ENCODE measurements at regions not wholly inside any gene's neighbourhood (a gene's known extent, or its start where the extent isn't known, plus 50 kb on each side); places are given as distances from the start of the nearest gene placed in this dataset.

DNA sequence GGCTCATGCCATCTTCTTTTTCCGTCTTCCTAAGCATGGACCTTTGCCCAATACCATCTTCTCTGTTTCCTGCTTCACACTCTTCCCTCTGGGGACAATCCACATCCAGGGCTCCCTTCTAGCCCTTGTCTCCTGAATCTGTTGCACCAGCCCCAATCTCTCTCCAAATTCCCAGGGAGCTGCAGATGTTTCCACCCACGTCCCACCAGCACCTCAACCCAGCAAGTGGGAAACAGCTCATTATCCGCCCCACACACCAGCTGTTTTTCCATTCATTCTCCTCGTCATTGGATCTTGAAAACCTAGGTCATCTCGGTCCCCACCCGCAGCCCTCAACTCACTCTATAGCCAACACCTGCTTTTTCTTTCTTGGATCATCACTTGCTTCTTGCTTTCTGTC lies 185.0 kb upstream of the CDYL start:
- no peak for DNase-seq (ENCODE audit: low read depth in 1 of 2, low spot score in 1 of 2)

GRCh38 chr6:4589295-4589694 lies 186.9 kb upstream of the CDYL start:
- DNase-seq (ENCODE audit: low read depth in 1 of 2, low spot score in 1 of 2) = no peak

GRCh38 chr6:4588581-4588980 lies 187.6 kb upstream of the CDYL start:
- no peak for DNase-seq (ENCODE audit: low read depth in 1 of 2, low spot score in 1 of 2)

DNA sequence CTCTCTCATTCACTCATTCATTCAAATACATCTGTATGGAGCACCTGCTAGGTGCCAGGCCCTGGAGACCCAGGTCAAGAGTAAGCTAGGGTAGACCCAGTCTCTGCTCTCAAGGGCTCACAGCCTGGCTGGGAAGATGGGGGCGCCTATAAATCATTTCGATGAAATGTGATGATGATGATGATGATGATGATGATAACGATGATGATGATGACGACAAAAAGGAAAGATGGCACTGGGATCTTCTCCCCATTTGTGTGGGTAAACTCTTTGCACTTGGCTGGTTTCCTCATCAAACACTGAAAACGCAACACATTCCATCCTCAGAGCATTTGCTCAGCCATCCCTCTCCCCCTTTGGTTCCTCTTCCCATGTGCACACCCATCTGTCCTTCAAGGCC lies 188.0 kb upstream of the CDYL start:
- DNase-seq (ENCODE audit: low read depth in 1 of 2, low spot score in 1 of 2) = no peak

DNA sequence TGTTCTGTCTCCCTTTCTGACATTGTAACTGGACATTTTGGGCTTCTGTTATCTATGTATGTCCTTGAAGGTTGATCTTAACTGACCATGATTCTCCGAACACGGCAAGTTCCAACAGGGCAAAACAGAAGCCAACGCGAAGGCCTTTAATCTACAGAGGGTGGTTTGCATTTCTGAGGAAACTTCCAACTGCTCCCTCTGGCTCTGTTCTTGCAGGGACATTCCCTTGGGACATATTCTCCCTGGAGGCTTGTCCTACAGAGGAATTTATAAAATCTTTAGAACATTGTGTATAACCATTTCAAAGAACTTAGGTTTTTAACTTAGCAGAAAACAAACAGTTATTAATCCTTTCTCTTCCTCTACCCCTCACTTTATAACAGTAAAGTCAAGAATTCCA lies 189.0 kb upstream of the CDYL start:
- DNase-seq (ENCODE audit: low read depth in 1 of 2, low spot score in 1 of 2) = no peak

DNA sequence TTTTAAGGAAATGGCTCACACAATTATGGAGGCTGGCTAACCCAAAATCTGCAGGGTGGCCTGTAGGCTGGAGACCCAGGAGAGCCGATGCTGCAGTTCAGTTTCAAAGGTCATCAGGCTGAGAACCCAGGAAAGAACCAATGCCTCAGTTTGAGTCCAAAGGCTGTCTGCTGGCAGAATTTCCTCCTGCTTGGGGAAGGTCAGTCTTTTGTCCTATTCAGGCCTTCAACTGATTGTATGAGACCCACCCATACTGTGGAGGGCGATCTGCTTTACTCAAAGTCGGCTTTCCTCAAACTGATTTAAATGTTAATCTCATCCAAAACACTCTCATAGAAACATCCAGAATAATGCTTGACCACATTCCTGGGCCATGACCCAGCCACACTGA lies 189.7 kb upstream of the CDYL start:
- DNase-seq (ENCODE audit: low read depth in 1 of 2, low spot score in 1 of 2) = no peak

DNA sequence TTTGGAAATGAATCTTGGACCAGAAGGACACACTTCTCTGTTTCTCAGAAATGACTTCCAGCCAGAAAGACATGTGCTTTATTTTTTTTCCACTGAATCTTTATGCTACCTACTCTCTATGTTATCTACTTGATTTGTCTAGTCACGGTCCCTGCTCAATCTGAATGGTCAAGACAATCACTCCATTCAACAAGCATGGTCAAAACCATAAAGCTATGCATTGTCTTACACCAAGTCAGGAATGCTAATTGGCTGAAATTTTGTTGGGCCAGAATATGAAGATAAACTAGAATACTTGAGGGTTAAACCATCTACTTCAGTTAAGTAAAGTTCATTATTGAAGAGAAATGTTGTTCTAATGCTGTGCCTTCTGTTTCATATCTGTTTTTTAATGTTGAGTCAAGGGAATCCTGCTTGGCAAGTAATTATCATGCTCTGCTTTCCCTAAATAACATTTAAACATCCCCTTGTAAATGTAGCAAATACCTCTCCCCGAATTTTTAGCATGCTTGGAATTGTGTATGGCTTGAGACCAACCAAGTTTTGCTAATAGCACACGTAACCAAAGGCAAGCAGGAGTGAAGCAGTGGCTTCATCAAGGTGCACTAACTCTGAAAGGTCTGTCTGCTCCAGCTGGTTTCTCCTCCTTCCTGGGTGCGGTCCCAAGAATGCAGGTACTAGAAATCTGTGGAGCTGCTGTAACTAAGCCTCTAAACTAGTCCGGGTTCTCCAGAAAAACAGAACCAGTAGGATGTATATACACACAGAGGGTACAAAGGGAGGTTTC lies 190.3 kb upstream of the CDYL start:
- DNase-seq (ENCODE audit: low read depth in 1 of 2, low spot score in 1 of 2) = no peak

- no peak for DNase-seq (ENCODE audit: low read depth in 1 of 2, low spot score in 1 of 2)
These were observed 191.4 kb upstream of the CDYL start for GRCh38 chr6:4584801-4585200.

DNA sequence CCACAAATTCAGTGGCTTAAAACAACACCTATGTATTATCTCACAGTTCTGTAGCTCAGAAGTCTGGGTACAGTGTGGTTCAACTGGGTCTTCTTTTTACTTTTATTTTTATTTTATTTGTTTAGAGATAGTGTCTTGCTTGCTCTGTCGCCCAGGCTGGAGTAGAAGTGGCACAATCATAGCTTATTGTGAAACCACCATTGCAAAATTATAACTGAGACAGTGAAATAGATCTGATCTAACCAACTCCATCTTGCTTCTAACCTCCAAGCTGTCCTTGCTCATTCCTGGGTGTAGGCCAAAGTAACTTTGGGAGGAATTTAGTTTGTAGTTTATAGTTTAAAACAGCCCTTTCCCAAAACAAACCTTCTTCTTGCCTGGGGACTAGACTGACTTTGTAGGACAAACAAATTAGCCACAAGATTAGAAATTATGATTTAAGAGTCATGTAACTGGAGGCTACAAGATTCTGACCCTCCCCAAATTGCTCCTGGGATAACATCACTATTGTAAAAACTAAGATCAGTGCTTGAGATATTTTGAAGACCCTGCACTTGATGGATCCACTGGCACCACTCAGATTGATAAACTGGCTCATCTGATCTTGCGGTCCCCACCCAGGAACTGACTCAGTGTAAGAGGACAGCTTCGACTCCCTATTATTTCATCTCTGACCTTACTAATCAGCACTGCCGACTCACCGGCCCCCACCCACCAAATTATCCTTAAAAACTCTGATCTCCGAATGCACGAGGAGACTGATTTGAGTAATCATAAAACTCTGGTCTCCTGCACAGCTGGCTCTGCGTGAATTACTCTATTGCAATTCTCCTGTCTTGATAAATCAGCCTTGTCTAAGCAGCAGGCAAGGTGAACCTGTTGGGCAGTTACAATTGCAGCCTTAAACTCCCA lies 193.4 kb upstream of the CDYL start:
- DNase-seq (ENCODE audit: low read depth in 1 of 2, low spot score in 1 of 2) = no peak

DNA sequence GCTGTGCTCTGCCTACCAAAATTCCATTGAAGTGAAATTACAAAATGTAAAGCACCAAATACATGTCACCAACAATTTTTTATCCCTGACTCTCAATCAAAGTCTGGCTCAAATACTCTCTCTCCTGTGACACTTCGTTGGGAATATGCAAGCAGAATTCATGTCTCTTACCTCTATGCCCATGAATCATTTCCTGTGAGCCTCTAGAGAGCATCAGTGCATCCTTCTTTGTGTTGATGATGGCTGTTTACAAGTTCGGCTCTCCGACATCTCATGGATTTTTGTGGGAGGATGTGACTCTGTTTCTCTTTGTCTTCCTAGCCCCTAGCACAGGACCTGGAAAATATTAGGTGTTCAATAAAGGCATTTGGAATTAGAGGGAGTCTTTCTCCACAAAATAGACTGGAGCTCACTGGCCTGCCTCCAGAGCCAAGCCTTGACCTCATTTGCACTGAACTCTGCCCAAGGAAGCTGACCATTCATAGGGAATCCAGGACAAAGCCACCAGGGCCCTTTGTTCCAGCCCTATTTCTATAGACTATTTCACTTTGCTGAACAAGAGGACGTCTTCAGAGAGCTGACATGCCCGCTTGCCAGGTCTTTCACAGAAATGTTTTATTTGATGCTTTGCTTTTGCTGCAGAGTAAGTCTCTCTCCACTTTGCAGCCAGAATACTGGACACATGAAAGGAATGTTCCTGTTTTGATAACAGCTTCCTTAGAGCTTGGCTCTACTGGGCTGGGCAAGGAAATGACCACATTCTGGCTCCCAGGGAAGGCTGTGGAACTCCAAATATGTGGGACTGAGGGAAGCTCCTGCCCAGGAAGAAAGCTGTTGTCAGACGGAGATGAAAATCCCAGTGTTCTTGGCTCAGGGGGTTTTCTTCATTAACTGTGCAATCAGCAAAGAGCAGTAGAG lies 194.5 kb upstream of the CDYL start:
- no peak for DNase-seq (ENCODE audit: low read depth in 1 of 2, low spot score in 1 of 2)

- no peak for DNase-seq (ENCODE audit: low read depth in 1 of 2, low spot score in 1 of 2)
These were observed 195.8 kb upstream of the CDYL start for GRCh38 chr6:4580361-4580760.

GRCh38 chr6:4577406-4577805 lies 198.8 kb upstream of the CDYL start:
- DNase-seq (ENCODE audit: low read depth in 1 of 2, low spot score in 1 of 2) = no peak

- DNase-seq (ENCODE audit: low read depth in 1 of 2, low spot score in 1 of 2) = no peak
These were observed 200.5 kb upstream of the CDYL start for GRCh38 chr6:4575714-4576113.

DNA sequence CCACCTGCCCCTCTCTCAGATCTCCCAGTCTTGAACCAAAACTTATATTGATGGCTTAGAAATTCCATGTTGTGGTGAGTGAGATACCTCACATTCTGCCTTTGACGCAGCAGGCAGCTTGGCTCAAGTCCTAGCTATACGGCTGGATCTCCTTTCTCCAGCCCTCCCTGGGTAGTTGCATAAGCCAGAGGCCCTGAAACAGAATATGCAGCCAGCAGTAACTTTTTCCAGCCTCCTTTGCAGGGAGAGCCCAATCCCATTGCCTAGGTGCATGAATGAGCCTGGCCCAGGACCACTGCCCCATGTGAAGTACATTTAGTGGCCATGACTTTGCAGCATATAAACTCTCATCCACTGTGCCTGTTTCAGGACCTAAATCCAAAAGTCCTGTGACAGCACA lies 202.2 kb upstream of the CDYL start:
- DNase-seq (ENCODE audit: low read depth in 1 of 2, low spot score in 1 of 2) = no peak

DNA sequence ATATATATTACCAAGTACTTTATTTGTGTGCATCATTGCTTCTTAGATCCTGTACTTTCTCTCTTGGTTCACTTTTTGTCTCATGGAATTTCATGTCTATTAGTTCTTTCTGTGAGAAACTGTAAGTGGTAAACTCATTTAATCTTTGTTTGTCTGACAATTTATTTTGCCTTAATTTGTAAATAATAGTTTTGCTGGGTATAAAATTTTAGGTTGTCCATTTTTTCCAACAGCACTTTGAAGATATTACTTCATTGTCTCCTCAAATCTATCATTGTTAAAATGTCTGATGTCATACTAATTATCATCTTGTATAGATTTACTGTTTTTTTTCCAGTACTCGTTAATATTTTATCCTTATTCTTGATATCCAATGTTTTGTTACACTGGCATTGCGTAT lies 205.2 kb upstream of the CDYL start:
- no peak for DNase-seq (ENCODE audit: low read depth in 1 of 2, low spot score in 1 of 2)

GRCh38 chr6:4568138-4568537 lies 208.1 kb upstream of the CDYL start:
- no peak for DNase-seq (ENCODE audit: low read depth in 1 of 2, low spot score in 1 of 2)

- no peak for DNase-seq (ENCODE audit: low read depth in 1 of 2, low spot score in 1 of 2)
These were observed 209.1 kb upstream of the CDYL start for GRCh38 chr6:4567141-4567540.

GRCh38 chr6:4565301-4566250 lies 210.6 kb upstream of the CDYL start:
- DNase-seq (ENCODE audit: low read depth in 1 of 2, low spot score in 1 of 2) = no peak

GRCh38 chr6:4564801-4565271 lies 211.4 kb upstream of the CDYL start:
- DNase-seq (ENCODE audit: low read depth in 1 of 2, low spot score in 1 of 2) = no peak

DNA sequence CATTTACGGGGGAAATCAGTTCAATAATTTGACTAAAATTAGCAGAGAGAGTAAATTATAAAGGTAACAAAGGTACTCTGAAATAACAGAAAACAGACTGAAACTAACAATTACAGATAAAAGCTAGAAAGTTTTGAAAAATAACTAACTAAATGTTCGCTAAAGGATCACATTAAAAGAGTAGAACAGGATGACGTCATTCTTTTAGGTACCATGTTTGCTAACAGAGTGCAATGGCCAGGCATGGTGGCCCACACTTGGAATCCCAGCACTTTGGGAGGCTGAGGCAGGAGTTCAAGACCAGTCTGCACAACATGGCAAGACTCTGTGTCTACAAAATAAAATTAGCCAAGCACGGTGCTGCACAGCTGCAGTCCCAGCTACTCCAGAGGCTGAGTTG lies 212.3 kb upstream of the CDYL start:
- no peak for DNase-seq (ENCODE audit: low read depth in 1 of 2, low spot score in 1 of 2)

Data from activated CD4-positive, alpha-beta T cell treated with anti-CD3 and anti-CD28 coated beads, Interleukin-2, amount 50 U/mL, for 24 hours (primary cell).